GM06990 (cell line): ENCODE measurements at regions not wholly inside any gene's neighbourhood (a gene's known extent, or its start where the extent isn't known, plus 50 kb on each side); places are given as distances from the start of the nearest gene placed in this dataset.

ENCODE experiments used
- DNase-seq: peaks from one replicate; pipeline ENCODE4 v3.0.0-alpha.2; 2011; ENCODE audit not compliant: insufficient read length; ENCODE audit errors: extremely low read depth
- H3K27me3 ChIP-seq: replicated peaks from 2 replicates; pipeline ENCODE4 v1.6.0; 2011; ENCODE audit warnings: low read length; ENCODE audit not compliant: control insufficient read depth, insufficient read depth
- H3K36me3 ChIP-seq: 2 replicates; pipeline ENCODE4 v1.5.1; 2011; ENCODE audit warnings: low read length; ENCODE audit not compliant: control insufficient read depth, insufficient read depth
- H3K4me3 ChIP-seq: replicated peaks from 2 replicates; pipeline ENCODE4 v1.5.1; 2011; ENCODE audit warnings: low read depth, mild to moderate bottlenecking, control low read depth, low read length
- TF ChIP-seq, protein P1 (sequence below): IDR thresholded peaks from 2 replicates; pipeline ENCODE4 v1.5.1; 2011; ENCODE audit warnings: low read length, control low read depth, mild to moderate bottlenecking, inconsistent platforms; ENCODE audit not compliant: insufficient read depth, poor library complexity, severe bottlenecking

DNA sequence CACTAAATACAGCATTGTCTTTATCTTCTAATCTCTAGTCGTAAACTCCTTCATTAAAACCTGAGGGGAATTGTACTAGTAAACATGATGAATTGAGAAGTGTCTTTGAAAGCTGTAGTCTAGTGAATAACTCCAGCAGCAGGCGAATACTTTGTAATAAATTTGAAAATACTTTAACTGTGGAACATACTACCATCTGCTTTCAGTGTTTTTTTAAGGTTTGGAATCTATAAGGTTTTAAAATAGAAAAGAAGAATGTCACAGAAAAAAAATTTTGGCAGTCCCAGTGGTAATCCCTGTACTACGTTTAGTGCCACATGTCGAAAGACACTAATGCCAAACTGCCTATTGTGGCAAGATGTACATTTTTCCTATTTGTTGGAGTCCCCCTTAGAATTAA lies 379.0 kb upstream of the NUDT12 start:
- Histone ChIP-seq H3K27me3 (no peaks in the 10 kb centered on the region), H3K36me3 (no peaks in the 10 kb centered on the region), H3K4me3 (no peak overlapping the region)
- TF ChIP-seq, protein P1, sequence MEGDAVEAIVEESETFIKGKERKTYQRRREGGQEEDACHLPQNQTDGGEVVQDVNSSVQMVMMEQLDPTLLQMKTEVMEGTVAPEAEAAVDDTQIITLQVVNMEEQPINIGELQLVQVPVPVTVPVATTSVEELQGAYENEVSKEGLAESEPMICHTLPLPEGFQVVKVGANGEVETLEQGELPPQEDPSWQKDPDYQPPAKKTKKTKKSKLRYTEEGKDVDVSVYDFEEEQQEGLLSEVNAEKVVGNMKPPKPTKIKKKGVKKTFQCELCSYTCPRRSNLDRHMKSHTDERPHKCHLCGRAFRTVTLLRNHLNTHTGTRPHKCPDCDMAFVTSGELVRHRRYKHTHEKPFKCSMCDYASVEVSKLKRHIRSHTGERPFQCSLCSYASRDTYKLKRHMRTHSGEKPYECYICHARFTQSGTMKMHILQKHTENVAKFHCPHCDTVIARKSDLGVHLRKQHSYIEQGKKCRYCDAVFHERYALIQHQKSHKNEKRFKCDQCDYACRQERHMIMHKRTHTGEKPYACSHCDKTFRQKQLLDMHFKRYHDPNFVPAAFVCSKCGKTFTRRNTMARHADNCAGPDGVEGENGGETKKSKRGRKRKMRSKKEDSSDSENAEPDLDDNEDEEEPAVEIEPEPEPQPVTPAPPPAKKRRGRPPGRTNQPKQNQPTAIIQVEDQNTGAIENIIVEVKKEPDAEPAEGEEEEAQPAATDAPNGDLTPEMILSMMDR: no peak
- DNase-seq: no peak

DNA sequence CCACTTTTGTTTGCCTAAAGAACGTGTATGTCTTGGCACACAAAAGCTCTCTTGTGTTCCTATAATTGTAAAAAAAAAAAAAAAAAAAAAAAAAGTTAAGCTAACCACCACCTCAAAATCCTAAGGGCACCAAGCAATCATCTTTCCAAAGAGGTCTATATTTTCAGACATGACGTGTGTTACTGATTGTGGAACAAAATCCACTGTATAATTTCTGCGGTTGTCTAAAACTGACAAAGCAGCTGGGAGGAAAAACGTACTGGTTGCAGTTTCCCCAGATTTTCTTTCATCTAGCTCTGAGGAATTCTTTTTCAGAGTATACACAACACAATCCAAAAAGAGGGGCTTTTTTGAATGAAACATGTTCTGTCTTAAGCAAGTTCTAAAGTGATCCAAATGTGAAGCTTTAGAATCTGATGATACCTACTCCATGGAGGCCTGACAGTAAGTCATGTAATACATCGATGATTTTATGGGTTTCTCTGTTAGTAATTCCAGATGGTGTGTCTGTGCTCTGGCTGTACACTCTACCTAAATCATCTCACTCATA lies 375.6 kb upstream of the NUDT12 start:
- DNase-seq: no peak
- TF ChIP-seq, protein P1: no peak
- no peaks in the 10 kb centered on the region for H3K27me3 ChIP-seq
- H3K4me3 ChIP-seq: no peak overlapping the region
- no peaks in the 10 kb centered on the region for H3K36me3 ChIP-seq

DNA sequence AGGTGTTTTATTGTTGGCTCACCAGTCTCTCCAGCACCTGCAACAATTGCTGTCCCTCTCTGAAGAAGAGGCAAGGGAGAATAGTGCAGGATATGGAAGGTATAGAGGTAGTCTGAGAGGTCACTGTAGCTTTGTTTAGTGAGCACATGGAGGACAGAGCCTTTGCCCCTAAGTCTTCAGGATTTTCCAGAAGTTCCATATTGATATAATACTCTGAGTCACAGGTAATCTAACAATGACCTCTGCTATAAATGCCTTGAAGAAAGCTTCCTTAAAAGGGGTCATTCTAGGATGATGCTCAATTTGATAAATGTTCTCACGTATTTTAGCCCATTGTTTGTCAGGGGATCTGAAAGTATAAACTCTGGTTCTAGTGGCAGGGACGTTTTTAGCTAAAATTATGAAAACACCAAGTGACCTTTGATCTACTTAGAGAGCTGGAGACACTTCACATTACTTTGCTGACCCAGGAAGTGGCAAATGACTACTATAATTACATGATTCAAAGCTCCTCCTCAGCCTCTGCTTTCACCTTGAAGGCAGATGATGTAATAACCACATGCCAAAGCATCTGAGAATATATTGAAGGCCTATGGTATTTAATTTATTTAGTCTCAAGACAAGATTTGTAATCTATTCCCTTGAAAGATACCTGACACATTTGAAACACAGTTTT lies 366.9 kb upstream of the NUDT12 start:
- H3K27me3 ChIP-seq: no peaks in the 10 kb centered on the region
- no peak overlapping the region for H3K4me3 ChIP-seq
- TF ChIP-seq, protein P1: no peak
- DNase-seq: no peak
- no peaks in the 10 kb centered on the region for H3K36me3 ChIP-seq

DNA sequence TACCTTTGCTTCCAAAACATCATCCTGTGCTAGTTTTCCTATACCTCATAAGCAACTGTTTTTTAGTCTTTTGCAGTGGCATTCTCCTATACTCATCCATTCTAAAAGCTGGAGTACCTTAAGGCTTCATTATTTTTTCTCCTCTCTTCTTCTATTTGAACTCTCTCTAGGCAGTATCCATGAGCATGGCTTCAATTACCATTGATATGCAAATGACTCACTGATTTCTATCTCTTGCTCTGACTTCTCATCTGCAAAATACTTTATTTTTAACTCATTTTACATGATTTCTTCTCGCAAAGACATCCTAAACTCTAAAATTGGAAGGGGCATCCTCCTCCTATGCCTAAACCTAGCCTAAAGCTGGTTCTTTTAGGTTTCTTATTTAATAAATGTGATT lies 365.1 kb upstream of the NUDT12 start:
- H3K36me3 ChIP-seq: no peaks in the 10 kb centered on the region
- H3K4me3 ChIP-seq: no peak overlapping the region
- no peak for DNase-seq
- H3K27me3 ChIP-seq: no peaks in the 10 kb centered on the region
- TF ChIP-seq, protein P1: no peak

DNA sequence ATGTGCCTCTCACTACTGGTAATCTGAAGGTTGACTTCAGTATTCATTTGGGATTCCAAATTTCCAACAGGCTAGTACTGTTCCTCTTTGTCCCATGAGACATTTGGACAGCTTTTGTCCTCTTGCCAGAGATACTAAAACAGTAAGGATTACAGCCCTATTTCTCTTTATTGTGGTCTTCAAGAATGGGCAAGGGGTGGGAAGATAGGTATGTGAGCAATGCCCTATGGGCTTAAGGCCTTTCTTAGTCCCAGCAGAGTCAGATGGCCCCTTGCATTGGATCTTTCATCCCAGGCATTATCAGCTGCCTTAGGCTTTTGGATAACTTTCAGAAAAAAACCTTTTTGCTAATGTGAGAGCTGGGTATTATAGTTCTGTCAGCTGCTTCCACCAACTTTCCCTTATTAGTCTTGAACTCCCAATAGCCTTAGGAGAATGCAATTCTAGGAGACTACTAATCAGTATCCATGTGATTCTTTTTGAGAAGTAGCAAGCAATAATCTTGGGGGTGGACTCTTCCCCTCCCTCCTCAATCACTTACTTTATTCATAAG lies 361.1 kb upstream of the NUDT12 start:
- no peak for DNase-seq
- H3K4me3 ChIP-seq: no peak overlapping the region
- TF ChIP-seq, protein P1: no peak
- H3K36me3 ChIP-seq: no peaks in the 10 kb centered on the region
- H3K27me3 ChIP-seq: no peaks in the 10 kb centered on the region
